ENCODE measurements at regions not wholly inside any gene's neighbourhood (a gene's known extent, or its start where the extent isn't known, plus 50 kb on each side); places are given as distances from the start of the nearest gene placed in this dataset.

- no peak for TF ChIP-seq USF2 (IDR thresholded peaks at IDR 0.05; ENCODE audit: borderline replicate concordance, low read depth, low read length)
These were observed 89.0 kb upstream of the PRNP start (continued) for GRCh38 chr20:4597215-4597614.

GRCh38 chr20:4593149-4593525 lies 93.1 kb upstream of the PRNP start:
- no TSS peak for BruUV-seq (replicated peaks)
- ChIA-PET CTCF (interaction anchor here (0.6 to 1.3 kb wide), 2 partner anchors 10 to 114 kb away, joined by 3 read pairs; no protein-coding TSS in a partner anchor), RAD21 (ENCODE audit: unreplicated experiment) (no interaction called here), SMC1A (ENCODE audit: uncharacterized antibody, unreplicated experiment) (interaction anchor here (0.7 kb wide), 1 partner anchor 9 kb away, joined by 3 read pairs; no protein-coding TSS in a partner anchor), POLR2A (no interaction called here)
- no peaks in the 10 kb centered on the region for H3K4me1 ChIP-seq (ENCODE audit: control insufficient read depth, insufficient read depth, low read length)
- FAIRE-seq (no peak), DNase-seq (ENCODE audit: low read depth, low spot score) (no peak), ATAC-seq (no peak)
- H3K36me3 ChIP-seq (ENCODE audit: control insufficient read depth in 2 of 2, insufficient read depth in 2 of 2, low read length in 1 of 2) = no peaks in the 10 kb centered on the region
- H3K9ac ChIP-seq (ENCODE audit: control insufficient read depth, insufficient read depth, low read length) = no peak overlapping the region
- WGBS (ENCODE audit: insufficient coverage, insufficient replicate concordance, low lambda C conversion rate, missing lambda C conversion rate) = 41% methylated on average over 9 of the region's 9 CpGs
- no peak overlapping the region for H2AFZ ChIP-seq (ENCODE audit: control insufficient read depth, low read depth, low read length)
- no peak overlapping the region for H3K4me2 ChIP-seq (ENCODE audit: control insufficient read depth, insufficient read depth)
- in situ Hi-C loops (cut with MboI) = loop anchor here (5.0 kb wide), 1 partner anchor 486 kb away; no protein-coding TSS in a partner anchor
- no peaks in the 10 kb centered on the region for H3K9me3 ChIP-seq (replicated peaks; ENCODE audit: control insufficient read depth, insufficient read depth, low read length)
- H3K27ac ChIP-seq (ENCODE audit: control insufficient read depth, insufficient read depth) = no peak overlapping the region
- no peak for TF ChIP-seq CBX3 (IDR thresholded peaks at IDR 0.05; ENCODE audit: borderline replicate concordance, low read depth)
- TF ChIP-seq ZZZ3 (IDR thresholded peaks at IDR 0.05; ENCODE audit: control insufficient read depth, insufficient read length, low read depth) = no peak
- no peak for TF ChIP-seq CREM (IDR thresholded peaks at IDR 0.05; ENCODE audit: low read depth)
- no peak for TF ChIP-seq BRCA1 (IDR thresholded peaks at IDR 0.05; ENCODE audit: low read depth, low read length)
- no peak for TF ChIP-seq KDM1A (IDR thresholded peaks at IDR 0.05; ENCODE audit: borderline replicate concordance)
- no peak for TF ChIP-seq SRF (IDR thresholded peaks at IDR 0.05; ENCODE audit: low read depth in 2 of 2, low read length in 2 of 2)
- TF ChIP-seq, protein P1, sequence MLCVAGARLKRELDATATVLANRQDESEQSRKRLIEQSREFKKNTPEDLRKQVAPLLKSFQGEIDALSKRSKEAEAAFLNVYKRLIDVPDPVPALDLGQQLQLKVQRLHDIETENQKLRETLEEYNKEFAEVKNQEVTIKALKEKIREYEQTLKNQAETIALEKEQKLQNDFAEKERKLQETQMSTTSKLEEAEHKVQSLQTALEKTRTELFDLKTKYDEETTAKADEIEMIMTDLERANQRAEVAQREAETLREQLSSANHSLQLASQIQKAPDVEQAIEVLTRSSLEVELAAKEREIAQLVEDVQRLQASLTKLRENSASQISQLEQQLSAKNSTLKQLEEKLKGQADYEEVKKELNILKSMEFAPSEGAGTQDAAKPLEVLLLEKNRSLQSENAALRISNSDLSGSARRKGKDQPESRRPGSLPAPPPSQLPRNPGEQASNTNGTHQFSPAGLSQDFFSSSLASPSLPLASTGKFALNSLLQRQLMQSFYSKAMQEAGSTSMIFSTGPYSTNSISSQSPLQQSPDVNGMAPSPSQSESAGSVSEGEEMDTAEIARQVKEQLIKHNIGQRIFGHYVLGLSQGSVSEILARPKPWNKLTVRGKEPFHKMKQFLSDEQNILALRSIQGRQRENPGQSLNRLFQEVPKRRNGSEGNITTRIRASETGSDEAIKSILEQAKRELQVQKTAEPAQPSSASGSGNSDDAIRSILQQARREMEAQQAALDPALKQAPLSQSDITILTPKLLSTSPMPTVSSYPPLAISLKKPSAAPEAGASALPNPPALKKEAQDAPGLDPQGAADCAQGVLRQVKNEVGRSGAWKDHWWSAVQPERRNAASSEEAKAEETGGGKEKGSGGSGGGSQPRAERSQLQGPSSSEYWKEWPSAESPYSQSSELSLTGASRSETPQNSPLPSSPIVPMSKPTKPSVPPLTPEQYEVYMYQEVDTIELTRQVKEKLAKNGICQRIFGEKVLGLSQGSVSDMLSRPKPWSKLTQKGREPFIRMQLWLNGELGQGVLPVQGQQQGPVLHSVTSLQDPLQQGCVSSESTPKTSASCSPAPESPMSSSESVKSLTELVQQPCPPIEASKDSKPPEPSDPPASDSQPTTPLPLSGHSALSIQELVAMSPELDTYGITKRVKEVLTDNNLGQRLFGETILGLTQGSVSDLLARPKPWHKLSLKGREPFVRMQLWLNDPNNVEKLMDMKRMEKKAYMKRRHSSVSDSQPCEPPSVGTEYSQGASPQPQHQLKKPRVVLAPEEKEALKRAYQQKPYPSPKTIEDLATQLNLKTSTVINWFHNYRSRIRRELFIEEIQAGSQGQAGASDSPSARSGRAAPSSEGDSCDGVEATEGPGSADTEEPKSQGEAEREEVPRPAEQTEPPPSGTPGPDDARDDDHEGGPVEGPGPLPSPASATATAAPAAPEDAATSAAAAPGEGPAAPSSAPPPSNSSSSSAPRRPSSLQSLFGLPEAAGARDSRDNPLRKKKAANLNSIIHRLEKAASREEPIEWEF (IDR thresholded peaks at IDR 0.05; ENCODE audit: insufficient replicate concordance, low read depth, low read length) = no peak
- no peak for TF ChIP-seq SIN3A (IDR thresholded peaks at IDR 0.05; ENCODE audit: low read depth, low read length)
- intact Hi-C loops (cut with micrococcal nuclease; ENCODE audit: unreplicated experiment) = loop anchor here (5.0 kb wide), 1 partner anchor 366 kb away; no protein-coding TSS in a partner anchor
- H3K79me2 ChIP-seq (ENCODE audit: control insufficient read depth, insufficient read depth, low read length) = no peaks in the 10 kb centered on the region
- H3K27me3 ChIP-seq (replicated peaks in 1 of 2; ENCODE audit: control insufficient read depth in 2 of 2, insufficient read depth in 2 of 2, low read length in 1 of 2) = no peaks in the 10 kb centered on the region
- H4K20me1 ChIP-seq (ENCODE audit: control insufficient read depth, insufficient read depth) = no peaks in the 10 kb centered on the region
- H3K4me3 ChIP-seq = no peak overlapping the region

Measured in GM12878 (cell line).